T1000 (cell line): ENCODE measurements at regions not wholly inside any gene's neighbourhood (a gene's known extent, or its start where the extent isn't known, plus 50 kb on each side); places are given as distances from the start of the nearest gene placed in this dataset.
"Not testable (repeated sequence)": the region's sequence is repeated elsewhere in the genome, so short reads cannot be mapped to it uniquely, and the experiment has no call there.

Source experiments
- DNase-seq: peaks from one replicate; lab custom pipeline; 2025; ENCODE audit warnings: mixed read lengths; lab: John Stamatoyannopoulos, UW

- no peak for DNase-seq
These were observed 202.4 kb upstream of the GADL1 start for GRCh38 chr3:31096661-31097395.

- no peak for DNase-seq
These were observed 206.1 kb upstream of the GADL1 start for GRCh38 chr3:31100519-31100918.

DNA sequence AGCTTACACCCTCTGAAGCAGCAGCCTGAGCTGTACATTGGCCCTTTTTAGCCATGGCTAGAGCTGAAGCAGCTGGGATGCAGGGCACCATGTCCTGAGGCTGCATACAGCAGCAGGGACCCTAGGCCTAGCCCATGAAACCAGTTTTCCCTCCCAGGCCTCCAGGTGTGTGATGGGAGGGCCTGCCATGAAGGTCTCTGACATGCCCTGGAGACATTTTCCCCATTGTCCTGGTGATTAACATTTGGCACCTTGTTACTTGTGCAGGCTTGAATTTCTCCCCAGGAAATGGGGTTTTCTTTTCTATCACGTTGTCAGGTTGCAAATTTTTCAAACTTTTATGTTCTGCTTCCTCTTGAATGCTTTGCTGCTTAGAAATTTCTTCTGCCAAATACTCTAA, 206.8 kb upstream of the GADL1 start:
- not testable (repeated sequence) for DNase-seq

- no peak for DNase-seq
These were observed 207.9 kb upstream of the GADL1 start for GRCh38 chr3:31102196-31102879.

DNA sequence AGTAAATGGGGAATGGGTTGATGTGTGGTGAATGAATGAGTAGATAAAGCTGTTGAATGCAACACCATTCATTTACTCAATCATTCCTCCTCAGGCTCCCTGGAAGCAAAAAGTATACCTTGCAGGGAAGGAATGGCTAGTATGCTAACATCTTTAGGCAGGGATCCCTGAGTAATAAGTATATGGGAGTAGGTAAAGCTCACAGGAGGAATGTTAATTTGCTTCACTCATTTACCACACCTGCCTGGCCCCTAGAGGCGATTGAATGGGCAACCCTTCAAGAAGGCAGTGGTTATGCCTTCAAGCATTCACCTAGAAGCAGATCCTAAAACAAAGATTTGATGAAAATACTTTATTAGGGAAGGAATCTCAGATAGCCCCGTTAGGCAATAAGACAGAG, 208.7 kb upstream of the GADL1 start:
- DNase-seq, result no peak

DNA sequence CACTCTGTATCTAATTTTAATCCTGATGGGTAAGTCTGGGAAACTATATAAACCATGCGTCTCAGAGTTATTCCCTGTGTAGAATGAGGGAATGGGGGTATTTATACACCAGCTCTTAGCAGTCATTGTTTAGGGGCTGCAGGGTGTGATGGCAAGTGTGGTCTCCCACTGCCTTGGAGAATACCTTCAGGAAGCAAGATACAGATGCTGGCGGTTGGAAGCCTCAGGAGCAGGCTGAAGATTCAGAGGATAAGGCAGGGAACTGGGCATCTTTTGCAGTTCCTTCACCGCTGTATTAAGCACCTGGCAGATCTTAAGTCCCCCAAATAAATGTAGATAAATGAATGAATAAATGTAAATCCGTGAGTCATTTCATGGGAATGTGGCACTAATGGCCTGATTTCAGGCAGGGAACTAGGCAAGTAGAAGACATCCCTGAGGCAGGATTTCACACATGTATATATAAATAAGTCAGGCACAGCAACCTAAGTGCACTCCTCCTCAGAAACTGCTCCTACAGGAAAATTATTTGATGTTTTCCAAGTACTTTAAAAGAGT, 209.2 kb upstream of the GADL1 start:
- no peak for DNase-seq

DNA sequence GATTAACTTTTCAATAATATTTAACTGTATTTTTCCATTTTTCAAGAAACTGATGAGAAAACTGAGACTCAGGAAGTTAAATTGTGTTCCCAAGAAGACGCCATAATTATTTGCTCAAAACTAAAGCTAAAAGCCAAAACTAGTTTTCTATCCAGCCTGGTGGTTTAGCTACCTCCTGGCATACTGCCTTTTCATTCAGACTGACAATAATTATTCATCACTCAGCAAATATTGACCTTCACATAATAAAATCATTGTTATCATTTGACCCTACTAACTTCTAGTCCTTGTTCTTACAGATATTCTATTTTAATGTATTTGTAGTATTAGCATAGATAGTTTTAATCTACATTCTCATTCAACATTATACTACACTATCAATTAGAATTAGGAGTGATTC, 210.6 kb upstream of the GADL1 start:
- no peak for DNase-seq

GRCh38 chr3:31105438-31106077, 211.1 kb upstream of the GADL1 start:
- peak; percentile 32 for DNase-seq

GRCh38 chr3:31106204-31106603, 211.7 kb upstream of the GADL1 start:
- peak; percentile 61 for DNase-seq

GRCh38 chr3:31106912-31107311, 212.5 kb upstream of the GADL1 start:
- DNase-seq, result no peak

GRCh38 chr3:31114929-31115283, 220.4 kb upstream of the GADL1 start:
- DNase-seq, result no peak

DNA sequence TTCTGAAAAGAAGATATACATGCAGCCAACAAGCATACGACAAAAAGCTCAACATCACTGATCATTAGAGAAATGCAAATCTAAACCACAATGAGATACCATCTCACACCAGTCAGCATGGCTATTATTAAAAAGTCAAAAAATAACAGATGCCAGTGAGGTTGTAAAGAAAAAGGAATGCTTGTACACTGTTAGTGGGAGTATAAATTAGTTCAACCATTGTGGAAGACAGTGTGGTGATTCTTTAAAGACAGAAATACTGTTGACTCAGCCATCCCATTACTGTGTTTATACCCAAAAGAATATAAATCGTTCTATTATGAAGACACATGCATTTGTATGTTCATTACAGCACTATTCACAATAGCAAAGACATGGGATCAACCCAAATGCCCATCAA, 221.1 kb upstream of the GADL1 start:
- not testable (repeated sequence) for DNase-seq

- DNase-seq, result no peak
These were observed 222.2 kb upstream of the GADL1 start for GRCh38 chr3:31116651-31117050.

GRCh38 chr3:31117854-31118253, 223.4 kb upstream of the GADL1 start:
- no peak for DNase-seq

DNA sequence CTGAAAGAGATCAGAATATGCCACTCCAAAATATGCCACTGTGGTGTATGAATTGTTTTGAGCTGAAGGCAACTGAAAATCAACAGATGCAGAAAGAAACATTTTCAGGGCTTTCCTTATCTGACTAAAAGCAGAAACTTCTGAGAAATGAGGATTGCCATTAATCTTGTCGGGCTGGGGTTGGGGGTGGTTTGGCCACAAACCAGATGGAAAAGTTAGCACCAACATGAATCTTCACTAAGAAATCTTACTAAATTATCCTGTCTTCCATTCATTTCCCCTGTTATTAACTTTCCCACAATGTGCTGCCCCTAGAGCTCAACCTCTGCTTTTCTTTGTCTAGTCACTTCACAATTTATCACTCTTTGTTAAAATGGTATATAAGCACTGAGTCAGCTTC, 229.9 kb upstream of the GADL1 start:
- no peak for DNase-seq

DNA sequence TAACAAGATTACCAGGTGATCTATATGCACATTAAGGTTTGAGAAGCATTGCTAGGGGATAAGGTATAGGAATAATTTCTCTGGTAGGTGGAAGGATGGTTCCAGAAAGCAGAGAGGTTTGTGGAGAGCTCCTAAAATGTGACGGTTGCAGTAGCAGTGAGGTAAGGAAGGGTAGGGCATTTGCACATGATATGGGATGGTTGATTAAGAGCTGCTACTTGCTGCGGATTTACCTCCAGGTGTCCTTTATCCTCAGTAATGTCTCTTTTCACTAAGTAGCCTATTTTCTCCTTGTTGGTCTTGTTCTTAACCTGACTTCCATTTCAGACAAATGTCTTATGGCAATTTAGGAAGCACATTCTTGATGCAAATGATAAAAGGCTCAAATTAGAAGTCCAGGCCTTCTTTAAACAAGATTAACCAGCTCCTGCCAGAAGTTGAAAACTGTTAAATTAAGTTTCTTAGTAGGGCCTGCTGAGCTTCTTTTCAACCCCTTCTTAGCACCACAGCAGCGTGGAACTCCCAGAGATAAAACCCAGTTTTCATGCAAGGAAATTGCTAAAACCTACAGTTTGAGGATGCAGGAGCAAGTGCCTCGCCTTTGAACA, 231.1 kb upstream of the GADL1 start:
- no peak for DNase-seq

DNA sequence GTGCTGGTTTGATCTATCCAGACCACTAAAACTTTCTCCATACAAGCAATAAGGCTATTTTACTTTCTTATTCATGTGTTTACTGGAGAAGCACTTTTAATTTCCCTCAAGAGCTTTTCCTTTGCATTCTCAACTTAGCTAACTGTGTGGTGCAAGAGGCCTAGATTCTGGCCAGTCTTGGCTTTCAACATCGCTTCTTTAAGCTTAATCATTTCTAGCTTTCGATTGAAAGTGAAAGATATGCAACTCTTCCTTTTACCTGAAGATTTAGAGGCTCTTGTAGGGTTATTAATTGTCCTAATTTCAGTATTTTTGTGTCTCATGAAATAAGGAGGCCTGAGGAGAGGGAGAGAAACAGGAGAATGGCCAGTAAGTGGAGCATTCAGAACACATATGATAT, 234.8 kb upstream of the GADL1 start:
- DNase-seq, result no peak

GRCh38 chr3:31132132-31132769, 237.8 kb upstream of the GADL1 start:
- DNase-seq, result no peak

GRCh38 chr3:31133541-31133940, 239.1 kb upstream of the GADL1 start:
- no peak for DNase-seq

- DNase-seq, result no peak
These were observed 241.1 kb upstream of the GADL1 start for GRCh38 chr3:31135546-31135945.

- DNase-seq, result no peak
These were observed 243.4 kb upstream of the GADL1 start for GRCh38 chr3:31137718-31138465.
